ENCODE measurements at regions not wholly inside any gene's neighbourhood (a gene's known extent, or its start where the extent isn't known, plus 50 kb on each side); places are given as distances from the start of the nearest gene placed in this dataset.

GRCh38 chr15:93302080-93302765 lies 213.2 kb upstream of the RGMA start:
- TF ChIP-seq CTCF (IDR thresholded peaks at IDR 0.05 in 2 of 3, conservative IDR thresholded peaks at IDR 0.05 in 1 of 3; ENCODE audit: borderline replicate concordance in 1 of 3, insufficient read depth in 1 of 3, low read depth in 2 of 3, low read length in 2 of 3): no peak
- TF ChIP-seq MAX (IDR thresholded peaks at IDR 0.05): no peak
- TF ChIP-seq POLR2A (IDR thresholded peaks at IDR 0.05; ENCODE audit: borderline replicate concordance, extremely low read depth, insufficient read depth, insufficient read length): no peak
- no peak for TF ChIP-seq EZH2 (IDR thresholded peaks at IDR 0.05)
- no peak for TF ChIP-seq YY1 (IDR thresholded peaks at IDR 0.05; ENCODE audit: extremely low read depth, insufficient replicate concordance, low read depth, low read length)
- TF ChIP-seq EZH2phosphoT487 (IDR thresholded peaks at IDR 0.05; ENCODE audit: borderline replicate concordance): no peak
- TF ChIP-seq TCF7L2 (IDR thresholded peaks at IDR 0.05; ENCODE audit: borderline replicate concordance, extremely low read depth, insufficient read depth, insufficient read length): no peak
